Neural progenitor cell (in vitro differentiated cells): ENCODE measurements at regions not wholly inside any gene's neighbourhood (a gene's known extent, or its start where the extent isn't known, plus 50 kb on each side); places are given as distances from the start of the nearest gene placed in this dataset.

Experiments used
- EZH2 ChIP-seq: fragments of 200-600 bp; sonication (generic); IDR thresholded peaks from 2 replicates; pipeline ENCODE4 v1.6.1; 2017; ENCODE audit warnings: antibody characterized with exemption, mild to moderate bottlenecking, moderate library complexity
- TF ChIP-seq, protein P1 (sequence below): fragments of 200-600 bp; sonication (generic); IDR thresholded peaks from 2 replicates; pipeline ENCODE4 v1.5.1; 2017; ENCODE audit warnings: antibody characterized with exemption, mild to moderate bottlenecking

DNA sequence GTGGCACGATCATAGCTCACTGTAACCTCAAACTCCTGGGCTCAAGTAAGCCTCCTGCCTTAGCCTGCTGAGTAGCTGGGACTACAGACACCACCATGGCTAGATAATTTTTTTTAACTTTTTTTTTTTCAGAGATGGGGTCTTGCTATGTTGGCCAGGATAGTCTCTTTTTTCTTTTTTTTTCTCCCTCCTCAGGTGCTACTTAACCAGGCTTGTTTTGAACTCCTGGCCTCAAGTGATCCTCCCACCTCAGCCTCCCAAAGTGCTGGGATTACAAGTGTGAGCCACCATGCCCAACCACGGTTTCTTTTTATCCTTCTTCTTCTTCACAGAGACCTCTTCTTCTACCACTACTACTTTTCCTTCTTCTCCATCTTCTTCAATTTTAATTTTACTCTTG lies 53.8 kb upstream of the MAP4 start:
- TF ChIP-seq, protein P1, sequence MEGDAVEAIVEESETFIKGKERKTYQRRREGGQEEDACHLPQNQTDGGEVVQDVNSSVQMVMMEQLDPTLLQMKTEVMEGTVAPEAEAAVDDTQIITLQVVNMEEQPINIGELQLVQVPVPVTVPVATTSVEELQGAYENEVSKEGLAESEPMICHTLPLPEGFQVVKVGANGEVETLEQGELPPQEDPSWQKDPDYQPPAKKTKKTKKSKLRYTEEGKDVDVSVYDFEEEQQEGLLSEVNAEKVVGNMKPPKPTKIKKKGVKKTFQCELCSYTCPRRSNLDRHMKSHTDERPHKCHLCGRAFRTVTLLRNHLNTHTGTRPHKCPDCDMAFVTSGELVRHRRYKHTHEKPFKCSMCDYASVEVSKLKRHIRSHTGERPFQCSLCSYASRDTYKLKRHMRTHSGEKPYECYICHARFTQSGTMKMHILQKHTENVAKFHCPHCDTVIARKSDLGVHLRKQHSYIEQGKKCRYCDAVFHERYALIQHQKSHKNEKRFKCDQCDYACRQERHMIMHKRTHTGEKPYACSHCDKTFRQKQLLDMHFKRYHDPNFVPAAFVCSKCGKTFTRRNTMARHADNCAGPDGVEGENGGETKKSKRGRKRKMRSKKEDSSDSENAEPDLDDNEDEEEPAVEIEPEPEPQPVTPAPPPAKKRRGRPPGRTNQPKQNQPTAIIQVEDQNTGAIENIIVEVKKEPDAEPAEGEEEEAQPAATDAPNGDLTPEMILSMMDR: no peak
- TF ChIP-seq EZH2: no peak
